Epithelial cell of proximal tubule (primary cell): ENCODE measurements at regions not wholly inside any gene's neighbourhood (a gene's known extent, or its start where the extent isn't known, plus 50 kb on each side); places are given as distances from the start of the nearest gene placed in this dataset.

Experiments used
- DNase-seq: peaks from one replicate; pipeline ENCODE4 v3.0.0-alpha.2; 2011; ENCODE audit warnings: low read depth
- H3K4me3 ChIP-seq: 2 replicates; pipeline ENCODE4 v1.5.1; 2011; ENCODE audit warnings: low read depth, mild to moderate bottlenecking, low read length
- CTCF ChIP-seq: conservative IDR thresholded peaks from 2 replicates; pipeline ENCODE4 v1.5.1; 2012; ENCODE audit warnings: low read depth, mild to moderate bottlenecking, low read length

- no peak for DNase-seq
- H3K4me3 ChIP-seq, result no peak overlapping the region
- no peak for TF ChIP-seq CTCF
Observed at GRCh38 chr4:135672202-135672601, 1470.6 kb upstream of the PABPC4L start.

- no peak overlapping the region for H3K4me3 ChIP-seq
- TF ChIP-seq CTCF, result peak; percentile 42
Observed at GRCh38 chr4:135670548-135670947, 1469.0 kb upstream of the PABPC4L start.

More at GRCh38 chr4:135670548-135670947, 1469.0 kb upstream of the PABPC4L start:
- DNase-seq, result no peak
